ENCODE measurements at regions not wholly inside any gene's neighbourhood (a gene's known extent, or its start where the extent isn't known, plus 50 kb on each side); places are given as distances from the start of the nearest gene placed in this dataset.

DNA sequence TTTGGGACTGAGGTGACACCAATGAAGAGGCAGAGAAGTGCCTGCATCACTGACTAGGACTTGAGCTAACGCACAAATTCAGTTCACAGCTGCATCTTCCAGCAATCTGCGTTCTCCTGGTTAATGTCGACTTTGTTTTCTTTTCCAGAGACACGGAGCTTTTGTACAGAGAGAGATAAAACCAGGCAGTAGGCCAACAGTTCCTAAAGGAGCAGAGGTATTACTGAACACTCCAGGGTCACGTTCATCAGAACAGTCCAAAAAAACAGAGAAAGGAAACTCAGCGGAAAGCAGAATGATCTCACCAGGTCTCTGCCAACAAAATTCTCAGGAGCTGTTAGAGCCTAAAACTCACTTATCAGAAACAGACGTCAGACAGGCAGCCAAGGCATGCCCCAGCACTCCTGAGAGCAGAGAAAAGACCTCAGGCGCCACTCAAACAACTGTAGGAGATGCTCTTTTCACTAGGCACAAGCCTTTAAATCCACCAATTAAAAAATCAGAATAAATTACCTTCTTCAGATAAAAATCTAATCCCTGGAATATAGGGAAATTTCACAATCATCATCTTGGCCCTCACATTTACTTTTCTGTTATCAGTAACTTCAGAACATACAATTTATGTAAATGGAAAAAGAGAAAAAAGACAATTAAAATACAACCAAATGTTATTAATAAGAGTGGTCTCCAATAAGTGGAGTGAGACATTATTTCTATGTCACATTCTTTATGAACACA is 95.9 kb upstream of the SPTBN1 start:
- DNase-seq (ENCODE audit: low spot score), result peak; percentile 41

DNA sequence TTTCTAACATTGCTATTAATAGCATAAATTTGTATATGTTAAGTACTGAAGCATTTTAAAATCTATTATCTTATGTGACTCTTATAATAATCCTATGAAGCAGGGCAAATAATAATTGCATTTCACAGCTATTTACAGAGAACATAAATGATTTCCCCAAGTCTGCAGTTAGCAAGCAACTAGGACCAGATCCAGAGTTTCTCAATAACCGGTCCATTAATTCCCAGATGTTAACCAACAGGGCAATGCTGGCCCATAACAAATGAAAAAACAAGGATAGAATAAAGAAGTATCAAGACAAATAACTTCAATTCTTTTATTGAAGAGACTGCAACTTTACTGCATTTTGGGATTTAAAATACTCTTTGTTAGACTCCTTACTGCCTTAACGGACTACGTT is 91.7 kb upstream of the SPTBN1 start:
- no peak for DNase-seq (ENCODE audit: low spot score)

DNA sequence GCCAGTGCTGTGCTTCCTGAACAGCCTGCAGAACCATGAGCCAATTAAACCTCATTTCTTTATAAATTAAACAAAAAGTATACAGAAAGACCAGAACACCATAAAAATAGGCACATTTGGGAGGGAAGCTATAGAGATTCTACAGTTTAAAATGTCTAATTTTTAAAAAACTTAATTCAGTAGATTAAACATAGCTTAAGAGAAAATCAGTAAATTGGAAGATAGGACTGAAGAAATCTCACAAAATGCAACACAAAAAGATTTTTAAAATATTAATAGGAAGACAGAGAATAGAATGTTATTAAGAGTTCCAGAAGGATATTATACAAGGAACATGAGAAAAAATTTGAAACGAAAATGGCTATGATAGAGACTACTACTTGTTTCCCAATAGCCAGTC is 90.5 kb upstream of the SPTBN1 start:
- DNase-seq (ENCODE audit: low spot score), result no peak

DNA sequence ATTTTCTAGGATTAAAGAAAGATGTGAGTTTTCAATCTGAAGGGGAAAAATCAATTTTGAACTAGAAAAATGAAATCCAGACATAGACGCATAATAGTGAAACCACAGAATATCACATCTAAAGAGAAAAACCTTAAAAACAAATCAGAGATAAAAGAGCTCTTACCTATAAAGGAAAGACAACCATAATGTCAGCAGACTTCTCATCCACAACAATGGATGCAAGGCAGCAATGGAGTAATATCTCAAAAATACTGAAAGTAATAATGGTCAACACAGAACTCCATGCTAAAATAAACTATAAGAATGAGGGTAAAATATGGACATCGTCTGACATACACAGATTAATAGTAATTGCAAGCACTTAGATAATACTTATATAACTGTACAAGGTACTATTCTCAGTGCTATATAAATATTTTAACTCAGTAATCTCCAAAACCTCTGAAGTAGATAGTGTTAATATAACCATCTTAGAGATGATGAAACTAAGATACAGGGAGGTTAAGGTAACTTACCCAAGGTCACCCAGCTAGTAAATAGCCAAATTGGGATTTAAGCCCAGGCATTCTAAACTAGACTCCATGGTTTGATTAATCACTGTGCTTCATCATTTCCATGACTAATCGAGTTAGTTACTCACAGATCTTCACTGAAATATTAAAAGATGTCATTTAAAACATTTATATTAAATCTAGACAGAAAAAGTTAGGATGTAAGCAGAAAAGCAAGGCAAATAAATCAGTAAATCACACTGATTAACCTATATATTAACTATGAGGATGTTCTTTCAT is 89.4 kb upstream of the SPTBN1 start:
- no peak for DNase-seq (ENCODE audit: low spot score)

DNA sequence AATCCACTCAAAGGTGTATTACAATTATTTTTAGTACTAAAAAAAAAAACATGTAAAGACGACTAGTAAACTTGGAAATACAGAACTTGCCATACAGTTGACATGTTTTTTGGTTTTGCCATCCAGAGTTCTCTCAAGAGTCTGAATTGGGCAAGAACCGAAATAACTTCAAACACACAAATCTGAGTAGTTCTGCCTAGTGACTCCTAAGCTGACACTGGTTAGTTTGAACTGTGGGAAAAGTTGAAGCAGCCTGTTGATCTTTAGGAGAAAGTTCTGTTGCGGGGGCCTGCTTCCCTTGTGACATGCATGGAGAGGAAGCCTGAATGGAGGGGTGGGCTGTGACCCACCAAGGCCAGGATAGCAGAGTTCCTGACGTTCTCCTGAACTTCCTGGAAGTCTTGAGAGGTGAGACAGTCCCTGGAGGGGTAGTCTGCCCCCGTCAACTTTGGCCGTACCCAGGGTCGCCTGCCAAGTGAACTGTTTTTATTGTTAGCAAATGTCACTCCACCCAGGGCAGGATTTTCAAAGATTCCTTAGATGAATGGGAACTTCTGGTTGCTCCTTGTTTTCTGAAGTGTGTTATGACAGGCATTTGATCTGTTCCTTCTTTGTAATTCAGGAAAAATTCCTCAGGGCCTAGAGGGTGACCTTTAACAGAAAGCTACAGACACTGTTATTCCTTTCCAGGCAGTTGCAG is 85.6 kb upstream of the SPTBN1 start:
- DNase-seq (ENCODE audit: low spot score), result no peak

DNA sequence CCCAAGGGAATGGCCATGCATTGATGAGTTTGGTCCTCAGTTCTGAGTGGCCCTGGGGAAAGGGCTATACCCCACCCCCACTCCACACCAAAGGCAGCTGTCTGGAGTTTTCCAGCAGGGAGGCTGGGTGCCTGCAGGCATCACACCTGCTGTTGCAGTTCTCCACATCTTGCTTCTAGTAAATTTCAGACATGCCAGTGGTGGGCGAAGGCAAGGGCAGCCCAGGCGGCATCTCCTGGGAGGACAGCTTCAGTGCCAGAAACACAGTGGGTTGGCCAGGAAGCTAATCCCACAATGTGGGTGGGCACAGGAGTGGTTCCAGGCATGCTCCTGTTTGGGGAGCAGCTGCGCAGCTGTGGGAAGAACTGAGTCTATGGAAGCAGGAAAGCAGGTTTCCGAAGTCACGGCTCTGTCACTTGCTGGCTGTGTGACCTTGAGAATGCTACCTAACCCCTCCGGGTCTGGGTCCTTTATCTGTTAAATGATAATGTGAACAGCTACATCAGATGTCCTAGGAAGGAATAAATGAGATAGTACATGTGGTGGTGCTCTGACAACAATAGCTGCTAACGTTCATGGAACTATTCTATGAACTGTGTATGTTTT is 84.6 kb upstream of the SPTBN1 start:
- no peak for DNase-seq (ENCODE audit: low spot score)

DNA sequence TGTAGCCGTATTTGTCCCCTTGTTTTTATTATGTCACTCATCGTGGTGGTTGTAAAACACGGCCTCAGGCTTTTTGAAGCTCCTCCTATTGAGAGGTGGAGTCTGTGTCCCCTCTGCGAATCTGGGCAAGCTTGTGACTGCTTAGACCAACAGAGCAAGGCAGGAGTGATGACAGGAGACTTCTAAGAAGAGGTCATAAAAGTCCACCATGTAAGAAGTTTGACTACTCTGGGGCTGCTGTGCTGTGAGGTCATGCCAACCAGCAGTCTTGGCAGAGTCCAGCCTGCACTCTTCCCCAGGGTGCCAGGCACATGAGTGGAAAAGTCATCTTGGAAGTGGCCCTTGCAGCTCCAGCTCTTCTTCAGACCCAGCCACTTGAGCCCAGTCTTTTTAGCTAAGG is 83.8 kb upstream of the SPTBN1 start:
- no peak for DNase-seq (ENCODE audit: low spot score)

GRCh38 chr2:54373855-54374254 is 82.3 kb upstream of the SPTBN1 start:
- no peak for DNase-seq (ENCODE audit: low spot score)

GRCh38 chr2:54374591-54375364 is 81.3 kb upstream of the SPTBN1 start:
- no peak for DNase-seq (ENCODE audit: low spot score)

DNA sequence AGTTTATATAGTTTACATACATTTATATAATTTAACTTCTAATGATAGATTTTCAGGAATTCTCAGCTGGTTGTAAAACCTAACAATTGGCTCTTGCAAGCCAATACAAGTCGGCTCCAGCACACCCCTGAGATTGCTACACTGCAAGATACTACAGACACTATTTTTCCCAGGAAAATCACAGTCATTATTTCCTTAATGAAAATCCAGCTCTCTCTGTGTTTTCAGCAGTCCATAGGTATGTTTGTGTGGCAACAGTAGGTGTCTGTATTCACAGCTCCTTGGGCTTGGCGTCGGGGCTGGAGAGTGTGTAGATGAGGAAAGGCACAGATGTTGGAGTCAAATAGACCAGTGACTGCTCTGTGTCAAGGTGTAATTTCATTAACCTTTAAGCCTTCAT is 78.7 kb upstream of the SPTBN1 start:
- no peak for DNase-seq (ENCODE audit: low spot score)

GRCh38 chr2:54377901-54378493 is 78.1 kb upstream of the SPTBN1 start:
- no peak for DNase-seq (ENCODE audit: low spot score)

GRCh38 chr2:54380670-54381069 is 75.5 kb upstream of the SPTBN1 start:
- no peak for DNase-seq (ENCODE audit: low spot score)

GRCh38 chr2:54381293-54381692 is 74.8 kb upstream of the SPTBN1 start:
- no peak for DNase-seq (ENCODE audit: low spot score)

GRCh38 chr2:54382601-54383000 is 73.5 kb upstream of the SPTBN1 start:
- no peak for DNase-seq (ENCODE audit: low spot score)

GRCh38 chr2:54384301-54385203 is 71.6 kb upstream of the SPTBN1 start:
- DNase-seq (ENCODE audit: low spot score), result peak; percentile 93

- DNase-seq (ENCODE audit: low spot score), result no peak
Observed at GRCh38 chr2:54385271-54385670, 70.9 kb upstream of the SPTBN1 start.

- no peak for DNase-seq (ENCODE audit: low spot score)
Observed at GRCh38 chr2:54386585-54386984, 69.5 kb upstream of the SPTBN1 start.

DNA sequence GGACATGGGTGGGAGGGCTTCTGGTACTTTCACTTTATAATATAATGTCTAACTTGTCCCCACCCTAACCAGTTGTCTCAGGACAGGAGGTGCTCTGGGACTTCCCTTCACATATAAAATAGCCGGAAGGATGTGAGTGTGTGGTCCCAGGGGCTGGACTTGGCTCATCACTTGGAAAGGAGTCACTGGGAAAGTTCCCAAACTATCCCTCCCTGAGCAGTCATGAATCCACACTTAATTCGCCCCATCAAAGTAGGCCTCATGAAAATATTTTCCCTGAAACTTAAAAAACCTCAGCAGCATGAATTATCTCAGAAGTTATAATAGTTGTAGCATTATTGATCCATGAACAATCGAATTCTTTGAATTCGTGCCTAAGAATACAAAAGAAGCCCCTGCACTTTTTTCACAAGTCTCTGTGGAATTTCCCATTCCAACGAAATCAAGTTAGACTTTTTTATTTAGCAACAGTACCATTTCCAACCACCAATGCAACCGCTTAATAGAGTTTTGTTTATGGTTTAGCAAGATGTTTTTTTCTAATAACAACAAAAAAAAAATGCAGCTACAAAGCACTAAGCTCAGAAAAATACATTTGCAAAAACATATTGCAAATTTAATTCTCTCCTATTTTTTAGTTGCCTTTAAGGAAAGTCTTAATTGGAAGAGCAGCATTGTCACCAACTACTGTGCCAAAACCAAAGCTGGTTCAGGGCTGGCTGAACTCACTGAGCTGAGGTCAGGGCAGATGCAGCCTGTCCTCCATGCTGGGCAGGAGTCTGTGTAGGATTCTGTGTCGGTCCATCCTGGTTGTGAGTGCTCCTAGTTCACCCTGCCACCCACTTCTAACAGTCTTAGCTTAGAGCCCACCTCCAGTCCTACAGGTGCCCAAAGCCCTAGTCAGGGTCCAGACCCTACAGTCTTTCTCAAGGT is 68.8 kb upstream of the SPTBN1 start:
- DNase-seq (ENCODE audit: low spot score), result no peak

DNA sequence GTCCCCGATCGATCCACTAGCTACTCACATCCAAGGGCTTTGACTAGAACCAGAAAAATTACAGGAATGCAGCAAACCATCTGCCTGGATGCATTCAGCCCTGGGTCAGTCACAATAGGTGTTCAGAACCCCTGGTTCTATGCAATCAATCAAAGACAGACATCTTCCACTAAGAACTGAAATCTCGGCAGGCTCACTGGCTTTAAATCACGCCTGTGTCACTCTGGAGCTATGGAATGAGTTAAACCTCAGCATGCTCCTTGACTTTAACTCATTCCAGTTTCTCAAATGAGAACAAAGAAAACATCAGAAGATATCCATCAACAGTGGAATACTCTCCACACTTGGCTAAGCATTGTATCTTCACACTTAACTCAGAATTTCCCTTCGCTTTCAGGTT is 68.1 kb upstream of the SPTBN1 start:
- no peak for DNase-seq (ENCODE audit: low spot score)
